ENCODE measurements at regions not wholly inside any gene's neighbourhood (a gene's known extent, or its start where the extent isn't known, plus 50 kb on each side); places are given as distances from the start of the nearest gene placed in this dataset.

- no peak for DNase-seq
Measured at GRCh38 chr1:164183854-164184635, 374.9 kb upstream of the PBX1 start.

GRCh38 chr1:164186881-164187280 is 372.1 kb upstream of the PBX1 start:
- no peak for DNase-seq

GRCh38 chr1:164188497-164188896 is 370.5 kb upstream of the PBX1 start:
- peak; percentile 60 for DNase-seq

- DNase-seq, result no peak
Measured at GRCh38 chr1:164191191-164191590, 367.8 kb upstream of the PBX1 start.

GRCh38 chr1:164210211-164210739 is 348.7 kb upstream of the PBX1 start:
- DNase-seq, result no peak

GRCh38 chr1:164223378-164223777 is 335.6 kb upstream of the PBX1 start:
- no peak for DNase-seq

- DNase-seq, result no peak
Measured at GRCh38 chr1:164225011-164225410, 334.0 kb upstream of the PBX1 start.

- DNase-seq, result no peak
Measured at GRCh38 chr1:164226977-164227376, 332.0 kb upstream of the PBX1 start.

- no peak for DNase-seq
Measured at GRCh38 chr1:164228928-164229327, 330.1 kb upstream of the PBX1 start.

GRCh38 chr1:164233149-164233548 is 325.8 kb upstream of the PBX1 start:
- DNase-seq, result no peak

- no peak for DNase-seq
Measured at GRCh38 chr1:164240081-164240480, 318.9 kb upstream of the PBX1 start.

- no peak for DNase-seq
Measured at GRCh38 chr1:164250365-164250764, 308.6 kb upstream of the PBX1 start.

- no peak for DNase-seq
Measured at GRCh38 chr1:164256456-164256855, 302.5 kb upstream of the PBX1 start.

GRCh38 chr1:164261691-164262240 is 297.2 kb upstream of the PBX1 start:
- DNase-seq, result no peak

- DNase-seq, result no peak
Measured at GRCh38 chr1:164263540-164263939, 295.4 kb upstream of the PBX1 start.

GRCh38 chr1:164265232-164265631 is 293.8 kb upstream of the PBX1 start:
- no peak for DNase-seq

- DNase-seq, result no peak
Measured at GRCh38 chr1:164272156-164272555, 286.8 kb upstream of the PBX1 start.

- DNase-seq, result no peak
Measured at GRCh38 chr1:164296172-164296571, 262.8 kb upstream of the PBX1 start.

GRCh38 chr1:164308101-164308500 is 250.9 kb upstream of the PBX1 start:
- DNase-seq, result no peak

GRCh38 chr1:164310166-164310565 is 248.8 kb upstream of the PBX1 start:
- no peak for DNase-seq

GRCh38 chr1:164311377-164311776 is 247.6 kb upstream of the PBX1 start:
- no peak for DNase-seq

GRCh38 chr1:164320790-164321731 is 237.9 kb upstream of the PBX1 start:
- peak; percentile 73 for DNase-seq

GRCh38 chr1:164325786-164326185 is 233.2 kb upstream of the PBX1 start:
- DNase-seq, result peak; percentile 50

Measured in eye (tissue), 1 donor.